Thymus (tissue), 11 donors: ENCODE measurements at regions not wholly inside any gene's neighbourhood (a gene's known extent, or its start where the extent isn't known, plus 50 kb on each side); places are given as distances from the start of the nearest gene placed in this dataset.

Experiments
- DNase-seq, 9 donors: peaks; one replicate each; pipeline ENCODE4 v3.0.0-alpha.2; 2013; ENCODE audit warnings: low spot score in 9 of 9, low read depth in 6 of 9, missing footprints in 1 of 9
- H3K27ac ChIP-seq, 2 donors: one replicate each; pipeline ENCODE4 v1.5.1; 2013; ENCODE audit warnings: control low read depth in 1 of 2, low read depth in 1 of 2, low read length in 1 of 2, mild to moderate bottlenecking in 1 of 2, moderate library complexity in 1 of 2
- H3K27me3 ChIP-seq, 2 donors: one replicate each; pipeline ENCODE4 v1.5.1; 2013; ENCODE audit warnings: low read length in 1 of 2; ENCODE audit not compliant: control insufficient read depth in 2 of 2, insufficient read depth in 1 of 2
- H3K36me3 ChIP-seq, 2 donors: one replicate each; pipeline ENCODE4 v1.5.1; 2013; ENCODE audit warnings: low read length in 1 of 2, mild to moderate bottlenecking in 1 of 2, moderate library complexity in 1 of 2; ENCODE audit not compliant: control insufficient read depth in 2 of 2, insufficient read depth in 2 of 2
- H3K4me1 ChIP-seq, 2 donors: one replicate each; pipeline ENCODE4 v1.5.1; 2013; ENCODE audit warnings: low read length in 2 of 2; ENCODE audit not compliant: control insufficient read depth in 2 of 2, insufficient read depth in 2 of 2
- H3K4me3 ChIP-seq, 2 donors: one replicate each; pipeline ENCODE4 v1.5.1; 2013; ENCODE audit warnings: low read length in 2 of 2, control low read depth in 1 of 2, mild to moderate bottlenecking in 1 of 2
- H3K9me3 ChIP-seq, 2 donors: one replicate each; pipeline ENCODE4 v1.5.1; 2013; ENCODE audit warnings: low read length in 1 of 2, mild to moderate bottlenecking in 1 of 2; ENCODE audit not compliant: control insufficient read depth in 2 of 2, insufficient read depth in 1 of 2
- WGBS: extraction: QIAGEN DNeasy Blood & Tissue Kit; methylation state at CpG from one replicate; pipeline ENCODE4 v1.1.7; 2013; 5-methylcytosine and 5-hydroxymethylcytosine counted together
- donor health status: healthy.

DNA sequence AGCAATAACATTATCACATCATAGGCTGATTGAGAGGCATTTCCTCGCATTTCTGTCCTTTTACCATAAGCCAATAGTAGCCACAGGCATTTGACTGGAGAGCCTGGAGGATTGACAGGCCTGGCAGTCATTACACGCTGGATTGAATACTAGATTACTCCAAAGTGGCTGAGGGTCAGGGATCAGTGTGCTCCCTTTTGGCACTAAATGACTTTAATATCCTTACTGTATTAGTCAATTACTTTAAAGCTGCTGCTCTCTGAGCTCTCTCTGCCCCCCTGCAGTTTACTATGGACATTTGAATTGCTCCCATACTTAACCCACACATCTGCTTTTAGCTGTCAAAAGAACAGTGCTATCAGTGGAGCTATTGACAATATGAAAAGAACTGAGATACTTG lies 302.0 kb downstream of the TFEC start:
- DNase-seq = no peak
- 85% methylated on average over 2 of the region's 2 CpGs for WGBS
- H3K9me3 ChIP-seq = no peaks in the 10 kb centered on the region
- H3K27ac ChIP-seq = no peak overlapping the region
- H3K4me3 ChIP-seq = no peak overlapping the region
- no peaks in the 10 kb centered on the region for H3K27me3 ChIP-seq
- H3K36me3 ChIP-seq = no peaks in the 10 kb centered on the region
- no peaks in the 10 kb centered on the region for H3K4me1 ChIP-seq

DNA sequence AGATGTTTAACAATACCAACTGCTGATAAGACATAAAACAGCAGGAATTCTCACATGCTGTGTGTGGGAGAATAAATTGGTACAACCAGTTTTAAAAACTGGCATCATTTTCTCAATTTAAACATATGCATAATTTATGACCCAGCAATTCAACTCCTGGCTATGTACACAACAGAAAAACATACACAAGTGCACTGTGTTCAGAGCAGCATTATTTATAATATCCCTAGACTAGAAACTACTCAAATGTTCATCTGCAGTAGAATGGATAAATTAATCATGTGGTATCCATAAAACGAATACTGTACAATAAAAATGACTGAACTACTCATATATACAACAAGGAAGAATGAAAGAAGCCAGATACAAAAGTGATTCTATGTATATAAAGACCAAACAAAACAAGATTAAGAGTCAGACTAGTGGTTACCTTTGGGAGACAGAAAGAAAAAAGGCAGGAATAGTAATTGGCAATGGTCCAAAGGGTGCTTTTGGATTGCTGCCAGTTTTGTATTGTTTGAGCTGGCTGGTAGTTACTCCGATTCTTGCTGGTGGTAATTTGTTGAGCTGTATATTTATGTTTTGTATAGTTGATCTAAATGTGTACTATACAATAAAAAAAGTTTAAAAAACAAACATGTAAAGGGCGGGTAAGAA lies 306.0 kb downstream of the TFEC start:
- Histone ChIP-seq H3K36me3 (no peaks in the 10 kb centered on the region), H3K27ac (no peak overlapping the region), H3K4me3 (no peak overlapping the region), H3K4me1 (no peaks in the 10 kb centered on the region), H3K9me3 (no peaks in the 10 kb centered on the region), H3K27me3 (no peaks in the 10 kb centered on the region)
- DNase-seq = no peak
- WGBS = 83% methylated on average over 3 of the region's 3 CpGs

DNA sequence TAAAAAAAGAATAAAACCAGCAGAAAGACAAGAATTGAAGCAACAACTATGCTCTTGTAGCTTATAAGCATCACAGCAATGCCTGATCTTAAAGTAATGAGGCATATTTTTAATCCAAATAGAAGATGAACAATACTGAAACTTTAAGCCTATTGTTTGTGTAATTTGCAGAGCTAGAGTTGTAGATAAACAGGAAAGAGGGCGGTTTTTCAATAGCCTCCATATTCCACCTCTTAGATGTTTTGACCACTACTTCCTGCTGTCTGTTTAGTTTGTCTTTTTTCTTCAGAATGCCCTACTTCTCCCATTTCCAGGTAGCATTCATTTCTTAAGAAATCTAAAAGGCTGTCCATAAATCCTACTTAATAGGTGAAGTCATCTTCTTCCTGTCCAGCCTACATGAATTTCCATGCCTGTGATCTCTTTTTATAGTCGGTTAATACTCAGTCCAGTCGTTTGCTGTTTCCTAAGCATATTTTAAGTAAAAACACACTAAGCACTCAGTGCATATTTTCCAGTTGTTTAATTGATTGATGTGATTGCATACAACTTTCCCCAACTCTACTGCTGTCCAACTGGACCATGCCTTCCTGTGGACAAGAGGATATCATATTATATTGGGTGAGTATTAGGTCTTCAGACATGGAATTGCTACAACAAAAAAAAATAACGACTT lies 308.1 kb downstream of the TFEC start:
- Histone ChIP-seq H3K27ac (no peak overlapping the region), H3K4me1 (no peaks in the 10 kb centered on the region), H3K4me3 (no peak overlapping the region), H3K36me3 (no peaks in the 10 kb centered on the region), H3K9me3 (no peaks in the 10 kb centered on the region), H3K27me3 (no peaks in the 10 kb centered on the region)
- WGBS = 87% methylated on average over 4 of the region's 4 CpGs
- no peak for DNase-seq

DNA sequence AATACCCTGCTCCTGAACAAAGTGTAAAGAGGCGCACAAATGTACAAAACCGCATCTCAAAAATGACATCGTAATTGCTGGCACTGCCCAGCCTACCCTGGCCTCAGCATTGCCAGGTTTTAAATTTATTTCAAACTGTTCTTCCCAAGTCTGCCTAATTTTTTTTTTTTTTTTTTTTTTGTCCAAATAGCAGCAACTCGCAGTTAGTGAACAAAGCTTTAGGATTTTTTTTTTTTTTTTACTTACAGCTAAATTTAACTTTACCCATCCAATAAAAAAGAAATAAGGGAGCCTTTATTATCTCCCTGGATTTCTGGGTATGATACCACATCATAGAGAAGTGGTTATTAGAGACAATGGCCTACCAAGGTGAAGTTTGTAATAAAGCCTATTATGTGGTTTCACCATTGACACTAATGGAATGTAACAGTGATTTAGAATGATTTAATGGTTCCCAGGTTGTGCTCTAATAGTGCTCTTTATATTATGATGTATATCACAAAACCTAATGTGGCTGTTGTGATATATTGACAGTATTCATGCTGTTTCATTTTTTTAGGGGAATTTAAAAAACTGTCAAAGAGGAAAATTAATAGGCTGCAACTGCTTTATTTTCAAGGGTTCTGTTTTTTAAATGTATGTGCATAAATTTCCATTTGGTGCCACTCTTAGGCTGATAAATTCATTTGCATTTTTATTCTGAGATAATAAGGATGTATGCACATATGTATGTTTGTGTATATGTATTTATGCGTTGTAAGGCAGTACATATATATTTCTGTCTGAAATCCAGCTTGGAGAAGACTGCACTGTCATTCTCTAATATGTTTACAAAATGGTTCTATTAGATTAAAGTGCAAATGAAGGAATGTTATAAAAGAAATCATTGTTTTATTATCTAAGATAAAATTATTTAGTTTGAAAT lies 309.0 kb downstream of the TFEC start:
- no peaks in the 10 kb centered on the region for H3K4me1 ChIP-seq
- H3K36me3 ChIP-seq = no peaks in the 10 kb centered on the region
- 98% methylated on average over 5 of the region's 5 CpGs for WGBS
- no peaks in the 10 kb centered on the region for H3K27me3 ChIP-seq
- H3K9me3 ChIP-seq = no peaks in the 10 kb centered on the region
- no peak for DNase-seq
- no peak overlapping the region for H3K4me3 ChIP-seq
- no peak overlapping the region for H3K27ac ChIP-seq

DNA sequence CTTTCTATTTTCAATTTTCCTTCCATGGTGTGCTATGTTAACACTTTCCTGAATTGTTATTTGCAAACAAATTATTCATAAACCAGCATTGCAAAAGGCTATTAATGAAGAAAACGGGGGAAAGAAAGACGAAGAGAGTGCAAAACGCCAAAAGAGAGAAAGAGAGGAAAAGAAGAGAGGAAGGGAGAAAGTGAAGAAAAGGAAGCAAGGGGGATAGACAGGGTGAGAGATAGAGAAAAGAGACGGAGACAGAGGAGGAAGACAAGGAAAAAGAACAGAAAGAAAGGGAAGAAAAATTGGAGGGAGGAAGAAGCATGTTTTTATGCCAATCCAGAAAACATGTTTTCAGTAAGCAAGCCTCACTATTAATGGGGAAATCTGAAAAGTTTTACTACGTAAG lies 310.6 kb downstream of the TFEC start:
- DNase-seq = no peak
- H3K4me3 ChIP-seq = no peak overlapping the region
- H3K27me3 ChIP-seq = no peaks in the 10 kb centered on the region
- H3K9me3 ChIP-seq = no peaks in the 10 kb centered on the region
- no peaks in the 10 kb centered on the region for H3K36me3 ChIP-seq
- H3K4me1 ChIP-seq = no peaks in the 10 kb centered on the region
- no peak overlapping the region for H3K27ac ChIP-seq
- WGBS = 87% methylated on average over 5 of the region's 5 CpGs

DNA sequence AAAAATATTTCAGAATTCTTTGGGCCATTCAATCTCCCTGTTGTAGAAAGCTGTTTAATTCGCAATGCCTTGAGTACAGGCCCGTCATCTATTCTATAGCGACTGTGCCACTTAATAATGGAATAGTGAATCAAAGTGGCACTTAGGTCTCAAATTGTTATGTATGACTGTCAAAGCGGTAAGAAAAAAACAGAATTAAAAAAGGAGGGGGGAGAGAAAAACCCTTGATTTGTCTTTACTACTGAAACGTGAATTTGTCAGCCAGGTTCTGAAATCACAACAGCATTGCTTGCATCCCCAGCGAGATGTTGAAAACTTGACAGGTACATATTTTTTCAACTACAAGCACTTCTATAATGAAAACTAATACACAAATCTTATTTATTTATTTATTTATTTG lies 320.9 kb downstream of the TFEC start:
- WGBS = 97% methylated on average over 6 of the region's 6 CpGs
- Histone ChIP-seq H3K27ac (no peak overlapping the region), H3K27me3 (no peaks in the 10 kb centered on the region), H3K9me3 (no peaks in the 10 kb centered on the region), H3K4me1 (no peaks in the 10 kb centered on the region), H3K36me3 (no peaks in the 10 kb centered on the region), H3K4me3 (no peak overlapping the region)
- DNase-seq = no peak

DNA sequence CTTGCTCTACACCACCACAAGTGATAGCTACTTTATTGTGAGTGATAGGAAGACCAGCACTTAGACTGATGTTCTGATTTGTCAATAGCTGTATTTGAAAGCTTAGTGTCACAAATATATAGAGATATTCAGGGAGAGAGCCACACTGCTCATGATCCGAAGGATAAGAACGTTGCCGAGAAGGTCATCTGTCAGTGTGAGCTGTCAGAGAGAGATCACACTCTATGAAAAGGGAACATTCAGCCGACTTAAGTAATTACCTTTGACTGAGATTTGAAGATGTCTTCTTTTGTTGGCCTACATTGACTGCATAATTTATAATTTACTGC lies 322.6 kb downstream of the TFEC start:
- no peaks in the 10 kb centered on the region for H3K27me3 ChIP-seq
- no peaks in the 10 kb centered on the region for H3K9me3 ChIP-seq
- no peak overlapping the region for H3K27ac ChIP-seq
- no peaks in the 10 kb centered on the region for H3K36me3 ChIP-seq
- 87% methylated on average over 4 of the region's 4 CpGs for WGBS
- H3K4me1 ChIP-seq = no peaks in the 10 kb centered on the region
- DNase-seq = no peak
- no peak overlapping the region for H3K4me3 ChIP-seq

DNA sequence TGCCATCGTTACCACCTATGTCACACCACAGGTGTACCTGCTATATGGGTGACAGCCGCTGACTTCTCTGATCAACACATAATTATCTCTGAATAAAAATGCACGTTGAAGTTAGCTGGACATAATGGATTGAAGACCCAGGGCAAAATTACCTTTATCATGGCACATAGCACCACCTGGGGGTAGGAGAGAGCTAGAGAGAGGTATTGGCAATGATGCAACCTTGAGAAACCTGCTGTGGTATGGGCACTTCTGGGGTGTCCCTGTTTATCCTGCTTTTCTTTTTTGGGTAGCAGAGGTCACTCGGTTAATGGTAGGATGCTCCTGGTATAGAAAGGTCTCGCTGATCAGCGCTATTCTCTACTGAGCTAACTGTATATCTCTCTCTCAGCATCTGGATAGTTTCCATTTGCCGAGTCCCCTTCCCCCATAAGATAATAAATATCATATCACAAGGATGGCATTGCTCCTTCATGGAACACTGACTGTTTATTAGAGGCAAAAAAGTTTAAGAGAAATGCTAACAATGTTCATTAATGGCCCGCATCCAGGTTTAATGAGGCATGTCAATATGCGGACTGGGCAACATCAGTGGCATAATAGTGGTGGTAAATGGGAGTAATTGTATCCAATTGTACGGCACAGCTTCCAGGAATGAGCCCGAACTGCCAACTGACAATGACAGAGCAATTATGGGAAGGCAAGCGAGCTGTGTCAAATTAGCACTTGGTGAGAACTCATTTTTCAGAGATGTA lies 323.1 kb downstream of the TFEC start:
- Histone ChIP-seq H3K36me3 (no peaks in the 10 kb centered on the region), H3K4me3 (no peak overlapping the region), H3K9me3 (no peaks in the 10 kb centered on the region), H3K27me3 (no peaks in the 10 kb centered on the region), H3K4me1 (no peaks in the 10 kb centered on the region), H3K27ac (no peak overlapping the region)
- WGBS = 81% methylated on average over 12 of the region's 12 CpGs
- no peak for DNase-seq

DNA sequence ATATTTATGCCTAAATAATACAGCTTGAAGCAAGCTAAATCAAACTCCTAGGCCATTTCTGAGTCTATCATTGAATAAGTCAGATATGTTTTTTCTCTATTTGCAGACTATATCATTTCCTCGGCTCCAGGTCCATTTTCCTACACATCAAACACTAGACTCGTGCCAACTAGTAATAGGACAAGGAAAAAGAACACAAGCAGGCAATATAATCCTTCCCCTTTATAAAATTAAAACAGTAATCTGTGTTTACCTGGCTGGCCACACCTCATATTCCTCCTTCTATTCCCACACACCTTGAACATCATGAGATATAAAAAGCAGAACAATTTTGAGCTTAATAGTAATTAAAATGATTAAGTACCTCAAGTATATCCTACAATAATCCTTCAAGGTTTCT lies 325.7 kb downstream of the TFEC start:
- WGBS = 88% methylated on average over 2 of the region's 2 CpGs
- DNase-seq = no peak

More for the DNA sequence above, 325.7 kb downstream of the TFEC start:
- no peaks in the 10 kb centered on the region for H3K36me3 ChIP-seq
- no peak overlapping the region for H3K27ac ChIP-seq
- no peak overlapping the region for H3K4me3 ChIP-seq
- no peaks in the 10 kb centered on the region for H3K27me3 ChIP-seq
- no peaks in the 10 kb centered on the region for H3K4me1 ChIP-seq
- no peaks in the 10 kb centered on the region for H3K9me3 ChIP-seq
